ENCODE measurements at regions not wholly inside any gene's neighbourhood (a gene's known extent, or its start where the extent isn't known, plus 50 kb on each side); places are given as distances from the start of the nearest gene placed in this dataset.
"Not testable (repeated sequence)": the region's sequence is repeated elsewhere in the genome, so short reads cannot be mapped to it uniquely, and the experiment has no call there.

GRCh38 chr1:219090607-219091006, 83.1 kb upstream of the LYPLAL1 start:
- no peak for TF ChIP-seq CTCF (IDR thresholded peaks at IDR 0.05)
- H3K36me3 Mint-ChIP-seq (ENCODE audit: low read depth), result no peaks in the 10 kb centered on the region
- H3K27me3 Mint-ChIP-seq, result peaks cover 3% of the 10 kb centered on the region
- intact Hi-C loops (cut with micrococcal nuclease), result no loop called here
- ChIA-PET CTCF (interaction anchor here (1.6 kb wide), 1 partner anchor 11 kb away, joined by 4 read pairs; no protein-coding TSS in a partner anchor), POLR2A (no interaction called here)
- H3K4me3 Mint-ChIP-seq, result no peak overlapping the region
- DNase-seq, result no peak
- no peak overlapping the region for H3K27ac Mint-ChIP-seq
- no peaks in the 10 kb centered on the region for H3K9me3 Mint-ChIP-seq
- no peak for ATAC-seq
- no peaks in the 10 kb centered on the region for H3K4me1 Mint-ChIP-seq (ENCODE audit: low read depth)

- intact Hi-C loops (cut with micrococcal nuclease), result no loop called here
- Mint-ChIP-seq H3K4me3 (no peak overlapping the region), H3K9me3 (no peaks in the 10 kb centered on the region), H3K27ac (no peak overlapping the region), H3K4me1 (ENCODE audit: low read depth) (no peaks in the 10 kb centered on the region), H3K27me3 (peaks cover 3% of the 10 kb centered on the region), H3K36me3 (ENCODE audit: low read depth) (no peaks in the 10 kb centered on the region)
- no peak for ATAC-seq
- no peak for TF ChIP-seq CTCF (IDR thresholded peaks at IDR 0.05)
- DNase-seq, result no peak
- CTCF ChIA-PET, result no interaction called here
- POLR2A ChIA-PET, result no interaction called here
Observed at GRCh38 chr1:219092206-219092605, 81.5 kb upstream of the LYPLAL1 start.

- no peaks in the 10 kb centered on the region for H3K4me1 Mint-ChIP-seq (ENCODE audit: low read depth)
- H3K27ac Mint-ChIP-seq, result no peak overlapping the region
- intact Hi-C loops (cut with micrococcal nuclease), result no loop called here
- POLR2A ChIA-PET, result no interaction called here
- H3K36me3 Mint-ChIP-seq (ENCODE audit: low read depth), result no peaks in the 10 kb centered on the region
- CTCF ChIA-PET, result no interaction called here
- no peaks in the 10 kb centered on the region for H3K27me3 Mint-ChIP-seq
- no peaks in the 10 kb centered on the region for H3K9me3 Mint-ChIP-seq
- H3K4me3 Mint-ChIP-seq, result no peak overlapping the region
- no peak for TF ChIP-seq CTCF (IDR thresholded peaks at IDR 0.05)
- ATAC-seq, result no peak
- no peak for DNase-seq
Observed at GRCh38 chr1:219099307-219099706, 74.4 kb upstream of the LYPLAL1 start.

GRCh38 chr1:219100059-219100458, 73.6 kb upstream of the LYPLAL1 start:
- no peak overlapping the region for H3K4me3 Mint-ChIP-seq
- H3K36me3 Mint-ChIP-seq (ENCODE audit: low read depth), result no peaks in the 10 kb centered on the region
- no peak overlapping the region for H3K27ac Mint-ChIP-seq
- intact Hi-C loops (cut with micrococcal nuclease), result no loop called here
- H3K4me1 Mint-ChIP-seq (ENCODE audit: low read depth), result no peaks in the 10 kb centered on the region
- ChIA-PET CTCF (no interaction called here), POLR2A (no interaction called here)
- no peak for TF ChIP-seq CTCF (IDR thresholded peaks at IDR 0.05)
- no peaks in the 10 kb centered on the region for H3K9me3 Mint-ChIP-seq
- ATAC-seq, result no peak
- H3K27me3 Mint-ChIP-seq, result no peaks in the 10 kb centered on the region
- DNase-seq, result no peak

- H3K4me1 Mint-ChIP-seq (ENCODE audit: low read depth); H3K4me3 Mint-ChIP-seq; POLR2A ChIA-PET; intact Hi-C loops (cut with micrococcal nuclease); DNase-seq; ATAC-seq; CTCF ChIA-PET; H3K36me3 Mint-ChIP-seq (ENCODE audit: low read depth); H3K27ac Mint-ChIP-seq; H3K27me3 Mint-ChIP-seq; H3K9me3 Mint-ChIP-seq: not testable (repeated sequence)
Observed at GRCh38 chr1:219102466-219102865, 71.2 kb upstream of the LYPLAL1 start.

- ChIA-PET CTCF (no interaction called here), POLR2A (no interaction called here)
- no peaks in the 10 kb centered on the region for H3K36me3 Mint-ChIP-seq (ENCODE audit: low read depth)
- intact Hi-C loops (cut with micrococcal nuclease), result no loop called here
- TF ChIP-seq CTCF (IDR thresholded peaks at IDR 0.05), result no peak
- no peak overlapping the region for H3K27ac Mint-ChIP-seq
- no peak overlapping the region for H3K4me3 Mint-ChIP-seq
- H3K9me3 Mint-ChIP-seq, result peaks cover 6% of the 10 kb centered on the region
- H3K4me1 Mint-ChIP-seq (ENCODE audit: low read depth), result no peaks in the 10 kb centered on the region
- no peaks in the 10 kb centered on the region for H3K27me3 Mint-ChIP-seq
- ATAC-seq (no peak), DNase-seq (no peak)
Observed at GRCh38 chr1:219105893-219106292, 67.8 kb upstream of the LYPLAL1 start.

All from activated CD8-positive, alpha-beta T cell treated with anti-CD3 and anti-CD28 coated beads for 36 hours (primary cell).